Memory B cell (primary cell): ENCODE measurements at regions not wholly inside any gene's neighbourhood (a gene's known extent, or its start where the extent isn't known, plus 50 kb on each side); places are given as distances from the start of the nearest gene placed in this dataset.

Source experiments
- ATAC-seq: fragments of 150-1000 bp; cut with Tn5 transposase; 2 replicates; pipeline ENCODE4 v1.10.0; 2021; ENCODE audit warnings: low read depth, mild to moderate bottlenecking, moderate library complexity
- DNase-seq, 2 donors: peaks; one replicate each; pipeline ENCODE4 v3.0.0; 2022; ENCODE audit warnings: low spot score in 2 of 2
- H3K27ac Mint-ChIP-seq: one replicate; pipeline ENCODE4 v1.8.0; 2022; ENCODE audit warnings: mild to moderate bottlenecking, moderate library complexity, mixed read lengths
- H3K27me3 Mint-ChIP-seq: one replicate; pipeline ENCODE4 v1.8.0; 2022; ENCODE audit warnings: mixed read lengths
- H3K36me3 Mint-ChIP-seq: one replicate; pipeline ENCODE4 v1.8.0; 2022; ENCODE audit warnings: mild to moderate bottlenecking, mixed read lengths
- H3K4me1 Mint-ChIP-seq: one replicate; pipeline ENCODE4 v1.8.0; 2022; ENCODE audit warnings: mixed read lengths
- H3K4me3 Mint-ChIP-seq: one replicate; pipeline ENCODE4 v1.8.0; 2022; ENCODE audit warnings: mild to moderate bottlenecking, moderate library complexity, mixed read lengths
- H3K9me3 Mint-ChIP-seq: one replicate; pipeline ENCODE4 v1.8.0; 2022; ENCODE audit warnings: mixed read lengths

- Mint-ChIP-seq H3K4me1 (no peaks in the 10 kb centered on the region), H3K27ac (no peak overlapping the region), H3K9me3 (no peaks in the 10 kb centered on the region), H3K27me3 (no peaks in the 10 kb centered on the region), H3K4me3 (no peak overlapping the region), H3K36me3 (peaks cover 3% of the 10 kb centered on the region)
- ATAC-seq (no peak), DNase-seq (no peak)
These were observed 101.9 kb upstream of the MTPN start for GRCh38 chr7:136079066-136079465.

GRCh38 chr7:136078630-136079029 lies 101.5 kb upstream of the MTPN start:
- ATAC-seq (no peak), DNase-seq (no peak)
- no peaks in the 10 kb centered on the region for H3K4me1 Mint-ChIP-seq
- H3K9me3 Mint-ChIP-seq, result no peaks in the 10 kb centered on the region
- H3K27me3 Mint-ChIP-seq, result no peaks in the 10 kb centered on the region
- peaks cover 3% of the 10 kb centered on the region for H3K36me3 Mint-ChIP-seq
- H3K27ac Mint-ChIP-seq, result no peak overlapping the region
- H3K4me3 Mint-ChIP-seq, result no peak overlapping the region

DNA sequence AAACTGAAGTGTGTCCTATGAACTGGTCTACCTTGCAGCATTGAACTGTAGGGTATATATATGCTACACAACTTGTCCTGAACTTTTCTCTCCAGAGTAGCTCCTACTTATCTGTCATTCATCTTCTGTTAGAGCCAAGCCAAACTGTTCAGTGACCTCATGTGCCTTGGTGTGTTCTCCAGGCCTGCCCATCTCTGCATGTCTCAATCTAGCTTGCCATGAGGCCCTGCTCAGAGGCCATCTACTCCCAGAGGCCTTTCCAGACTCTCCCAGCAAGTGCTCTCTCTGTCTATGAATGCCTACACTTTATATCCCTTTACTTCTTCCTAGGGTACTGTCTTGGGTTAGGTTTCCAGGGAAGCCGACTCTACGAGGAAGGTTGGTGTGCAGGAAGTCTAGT lies 99.8 kb upstream of the MTPN start:
- ATAC-seq (no peak), DNase-seq (no peak)
- Mint-ChIP-seq H3K27ac (no peak overlapping the region), H3K4me3 (no peak overlapping the region), H3K4me1 (no peaks in the 10 kb centered on the region), H3K36me3 (peaks cover 3% of the 10 kb centered on the region), H3K9me3 (no peaks in the 10 kb centered on the region), H3K27me3 (no peaks in the 10 kb centered on the region)

GRCh38 chr7:136074843-136075242 lies 97.7 kb upstream of the MTPN start:
- Mint-ChIP-seq H3K36me3 (peaks cover 3% of the 10 kb centered on the region), H3K4me1 (no peaks in the 10 kb centered on the region), H3K27ac (no peak overlapping the region), H3K27me3 (no peaks in the 10 kb centered on the region), H3K4me3 (no peak overlapping the region), H3K9me3 (no peaks in the 10 kb centered on the region)
- ATAC-seq (no peak), DNase-seq (no peak)

GRCh38 chr7:136072447-136072846 lies 95.3 kb upstream of the MTPN start:
- H3K4me1 Mint-ChIP-seq, result no peaks in the 10 kb centered on the region
- H3K36me3 Mint-ChIP-seq, result peaks cover 3% of the 10 kb centered on the region
- ATAC-seq (no peak), DNase-seq (no peak)
- H3K4me3 Mint-ChIP-seq, result no peak overlapping the region
- H3K9me3 Mint-ChIP-seq, result no peaks in the 10 kb centered on the region
- no peak overlapping the region for H3K27ac Mint-ChIP-seq
- no peaks in the 10 kb centered on the region for H3K27me3 Mint-ChIP-seq

DNA sequence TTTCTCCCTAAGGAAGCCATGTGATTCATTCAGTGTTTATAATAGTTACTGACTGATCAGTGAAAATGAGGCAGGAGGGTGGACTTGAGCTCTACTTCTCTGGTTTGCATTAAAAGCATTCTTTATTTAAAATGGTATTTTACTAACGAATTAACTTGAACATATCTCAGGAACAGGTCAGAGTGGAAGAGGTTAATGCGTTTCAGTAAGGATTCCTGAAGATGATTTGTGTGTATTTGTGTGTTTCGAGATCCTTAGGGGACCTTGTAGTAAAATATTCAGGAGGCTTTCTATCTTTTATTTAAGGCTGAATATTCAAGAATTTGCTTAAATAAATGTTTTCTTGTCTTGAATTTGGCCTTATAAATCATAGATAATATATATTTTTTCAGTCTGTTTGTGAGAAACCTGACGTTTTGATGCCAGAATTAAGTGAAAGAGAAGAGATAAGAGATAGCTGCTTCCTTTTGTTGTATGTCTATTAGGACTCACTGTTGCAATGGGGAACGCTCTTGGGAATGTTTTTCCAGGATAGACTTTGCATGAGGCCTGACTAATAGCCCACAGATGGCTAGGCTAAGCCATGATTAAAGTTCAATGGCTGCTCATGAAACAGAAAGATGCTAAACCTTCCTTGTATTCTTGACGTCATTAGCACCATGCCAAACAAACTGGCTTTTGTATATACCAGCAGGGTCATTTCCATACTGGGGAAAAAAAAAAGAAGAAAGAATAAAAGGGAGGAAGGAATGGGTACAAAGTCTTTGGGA lies 93.8 kb upstream of the MTPN start:
- H3K9me3 Mint-ChIP-seq, result peaks cover 2% of the 10 kb centered on the region
- H3K27me3 Mint-ChIP-seq, result no peaks in the 10 kb centered on the region
- no peak overlapping the region for H3K27ac Mint-ChIP-seq
- no peak for DNase-seq
- no peak overlapping the region for H3K4me3 Mint-ChIP-seq
- peaks cover 1% of the 10 kb centered on the region for H3K36me3 Mint-ChIP-seq
- no peak for ATAC-seq
- no peaks in the 10 kb centered on the region for H3K4me1 Mint-ChIP-seq

- no peak overlapping the region for H3K4me3 Mint-ChIP-seq
- H3K9me3 Mint-ChIP-seq, result peaks cover 2% of the 10 kb centered on the region
- H3K27ac Mint-ChIP-seq, result no peak overlapping the region
- H3K27me3 Mint-ChIP-seq, result no peaks in the 10 kb centered on the region
- no peak for ATAC-seq
- H3K36me3 Mint-ChIP-seq, result peaks cover 1% of the 10 kb centered on the region
- H3K4me1 Mint-ChIP-seq, result no peaks in the 10 kb centered on the region
- no peak for DNase-seq
These were observed 92.8 kb upstream of the MTPN start for GRCh38 chr7:136069840-136070529.

DNA sequence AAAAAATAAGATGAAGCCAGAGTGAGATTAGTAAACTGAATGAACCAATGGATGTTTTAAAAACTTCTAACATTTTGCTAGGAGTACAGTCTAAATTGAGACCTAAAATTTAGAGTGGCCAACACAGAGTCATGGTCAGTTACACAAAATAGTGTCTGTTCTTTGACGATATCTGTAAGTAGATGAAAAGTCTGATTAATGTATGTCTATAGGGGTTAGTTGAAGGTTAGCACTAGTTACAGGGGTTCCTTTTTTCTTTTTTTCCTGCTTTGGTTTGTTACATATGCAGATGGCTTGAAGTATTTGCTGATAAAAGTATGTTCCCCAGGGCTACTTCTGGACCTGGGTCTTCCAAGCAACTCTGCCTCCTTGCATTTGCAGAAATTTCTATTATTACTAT lies 90.1 kb upstream of the MTPN start:
- Mint-ChIP-seq H3K27ac (no peak overlapping the region), H3K9me3 (peaks cover 2% of the 10 kb centered on the region), H3K4me1 (no peaks in the 10 kb centered on the region), H3K4me3 (no peak overlapping the region), H3K36me3 (peaks cover 1% of the 10 kb centered on the region), H3K27me3 (no peaks in the 10 kb centered on the region)
- no peak for ATAC-seq
- no peak for DNase-seq

- Mint-ChIP-seq H3K4me3 (no peak overlapping the region), H3K9me3 (peaks cover 2% of the 10 kb centered on the region), H3K4me1 (no peaks in the 10 kb centered on the region), H3K27me3 (no peaks in the 10 kb centered on the region), H3K36me3 (peaks cover 4% of the 10 kb centered on the region), H3K27ac (no peak overlapping the region)
- DNase-seq (no peak), ATAC-seq (no peak)
These were observed 89.4 kb upstream of the MTPN start for GRCh38 chr7:136066304-136067143.

DNA sequence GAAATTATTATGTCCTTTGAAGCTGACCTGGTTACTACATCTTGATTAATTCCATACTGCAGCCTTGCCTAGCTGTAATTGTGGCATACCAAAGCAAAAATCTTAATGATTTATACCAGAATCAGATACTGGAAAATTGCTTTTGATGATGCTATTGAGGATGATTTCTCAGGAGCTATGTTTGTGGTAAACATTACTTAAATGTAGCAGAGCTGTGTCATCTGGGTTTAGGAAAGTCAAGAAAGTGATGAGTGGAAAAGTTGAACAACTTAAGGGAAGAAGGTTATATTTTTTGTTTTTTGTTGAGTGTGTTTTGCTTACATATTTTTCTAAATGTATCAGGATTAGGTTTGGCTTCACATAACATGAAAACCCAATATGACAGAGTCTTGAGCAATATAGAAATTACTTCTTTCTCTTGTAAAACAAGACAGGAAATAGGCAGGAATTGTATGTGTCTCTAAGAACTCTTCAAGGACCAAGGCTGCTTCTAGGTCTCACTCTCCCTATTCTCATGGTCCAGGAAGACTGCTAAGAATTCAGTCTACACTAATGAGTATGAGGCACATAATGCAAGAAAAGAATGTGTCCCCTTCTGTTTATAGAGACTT lies 87.6 kb upstream of the MTPN start:
- H3K9me3 Mint-ChIP-seq, result peaks cover 2% of the 10 kb centered on the region
- H3K27ac Mint-ChIP-seq, result no peak overlapping the region
- H3K27me3 Mint-ChIP-seq, result no peaks in the 10 kb centered on the region
- no peak overlapping the region for H3K4me3 Mint-ChIP-seq
- ATAC-seq (no peak), DNase-seq (no peak)
- H3K4me1 Mint-ChIP-seq, result no peaks in the 10 kb centered on the region
- peaks cover 7% of the 10 kb centered on the region for H3K36me3 Mint-ChIP-seq

GRCh38 chr7:136064081-136064480 lies 86.9 kb upstream of the MTPN start:
- H3K36me3 Mint-ChIP-seq, result peaks cover 10% of the 10 kb centered on the region
- peaks cover 2% of the 10 kb centered on the region for H3K9me3 Mint-ChIP-seq
- no peak for ATAC-seq
- H3K27me3 Mint-ChIP-seq, result no peaks in the 10 kb centered on the region
- no peak for DNase-seq
- H3K4me3 Mint-ChIP-seq, result no peak overlapping the region
- no peaks in the 10 kb centered on the region for H3K4me1 Mint-ChIP-seq
- no peak overlapping the region for H3K27ac Mint-ChIP-seq

- no peaks in the 10 kb centered on the region for H3K4me1 Mint-ChIP-seq
- peaks cover 12% of the 10 kb centered on the region for H3K36me3 Mint-ChIP-seq
- DNase-seq (no peak), ATAC-seq (no peak)
- peaks cover 2% of the 10 kb centered on the region for H3K9me3 Mint-ChIP-seq
- no peak overlapping the region for H3K4me3 Mint-ChIP-seq
- H3K27ac Mint-ChIP-seq, result no peak overlapping the region
- H3K27me3 Mint-ChIP-seq, result no peaks in the 10 kb centered on the region
These were observed 86.1 kb upstream of the MTPN start for GRCh38 chr7:136063326-136063666.

DNA sequence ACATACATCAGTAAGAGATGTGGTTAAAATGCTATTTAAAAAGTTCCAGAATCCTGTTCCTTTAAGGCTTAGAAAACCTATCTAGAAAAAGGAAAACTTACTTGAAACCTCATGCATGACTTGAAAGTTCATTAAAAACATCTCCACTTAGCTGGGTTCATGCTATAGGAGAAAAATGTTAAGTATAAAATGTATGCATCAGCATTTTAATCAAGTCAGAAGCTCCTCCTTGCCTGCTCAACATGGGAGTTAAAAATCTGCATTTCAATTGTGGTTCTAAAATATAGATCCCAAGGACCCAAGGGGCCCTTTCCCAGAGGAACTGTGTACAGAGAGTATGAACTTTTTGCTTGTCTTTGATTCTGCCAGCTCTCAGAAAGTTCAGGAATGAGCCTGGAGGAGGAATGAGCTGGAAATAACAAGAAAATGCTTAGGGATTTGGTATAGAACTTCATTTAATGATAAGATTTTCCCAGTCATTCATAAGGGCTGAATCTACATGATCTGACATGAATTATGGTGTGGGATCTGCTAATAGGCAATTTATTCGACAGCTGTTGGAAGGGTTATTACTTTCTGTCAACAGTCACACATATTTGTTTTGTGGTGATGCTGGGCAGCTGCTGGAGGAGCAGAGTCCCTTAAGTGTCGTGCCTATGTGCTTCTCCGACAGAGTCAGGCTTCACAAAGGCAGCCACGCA lies 85.6 kb upstream of the MTPN start:
- peaks cover 2% of the 10 kb centered on the region for H3K9me3 Mint-ChIP-seq
- ATAC-seq, result no peak

More for the DNA sequence above, 85.6 kb upstream of the MTPN start:
- H3K27ac Mint-ChIP-seq, result no peak overlapping the region
- no peak overlapping the region for H3K4me3 Mint-ChIP-seq
- no peak for DNase-seq
- no peaks in the 10 kb centered on the region for H3K27me3 Mint-ChIP-seq
- H3K4me1 Mint-ChIP-seq, result no peaks in the 10 kb centered on the region
- H3K36me3 Mint-ChIP-seq, result peaks cover 12% of the 10 kb centered on the region
